Gastroesophageal sphincter (tissue), 4 donors: ENCODE measurements at regions not wholly inside any gene's neighbourhood (a gene's known extent, or its start where the extent isn't known, plus 50 kb on each side); places are given as distances from the start of the nearest gene placed in this dataset.

Source experiments
- ATAC-seq: fragments of 150-250 bp; one replicate; pipeline ENCODE4 v1.9.1; 2016; ENCODE audit warnings: mild to moderate bottlenecking, moderate library complexity
- H3K27ac ChIP-seq, 4 donors: fragments of 200-600 bp; sonication (generic) in 3 of 4; 1 replicate in 3 of 4; 2 replicates in 1 of 4; pipeline ENCODE4 v1.5.1; 2016 to 2019
- H3K27me3 ChIP-seq: fragments of 200-600 bp; sonication (generic); one replicate; pipeline ENCODE4 v1.5.1; 2019
- H3K36me3 ChIP-seq, 2 donors: fragments of 200-600 bp; sonication (generic); one replicate each; pipeline ENCODE4 v1.5.1; 2019; ENCODE audit warnings: control low read depth in 1 of 2
- H3K4me1 ChIP-seq, 3 donors: fragments of 200-600 bp; sonication (generic); 1 replicate in 2 of 3; 2 replicates in 1 of 3; pipeline ENCODE4 v1.5.1; 2016 to 2019; ENCODE audit warnings: control low read depth in 2 of 3
- H3K4me3 ChIP-seq, 2 donors: fragments of 200-600 bp; sonication (generic); one replicate each; pipeline ENCODE4 v1.5.1; 2019; ENCODE audit warnings: mild to moderate bottlenecking in 1 of 2, moderate library complexity in 1 of 2
- H3K9me3 ChIP-seq, 3 donors: fragments of 200-600 bp; sonication (generic); one replicate each; pipeline ENCODE4 v1.5.1; 2017 to 2019; ENCODE audit warnings: control low read depth in 2 of 3
- EP300 ChIP-seq: sonication (generic); formaldehyde crosslinking; IDR thresholded peaks from one replicate; pipeline ENCODE4 v1.6.1; 2017; ENCODE audit warnings: antibody characterized with exemption, mild to moderate bottlenecking
- POLR2A ChIP-seq, 2 donors: fragments of 450-650 bp; IDR thresholded peaks; one replicate each; pipeline ENCODE4 v1.6.1; 2017; ENCODE audit warnings: antibody characterized with exemption in 2 of 2, mild to moderate bottlenecking in 2 of 2, moderate library complexity in 1 of 2
- POLR2AphosphoS5 ChIP-seq: sonication (generic); formaldehyde crosslinking; IDR thresholded peaks from one replicate; pipeline ENCODE4 v1.6.1; 2017; ENCODE audit warnings: antibody characterized with exemption
- WGBS, 2 donors: methylation state at CpG; one replicate each; pipeline ENCODE4 v1.1.5; 2018; ENCODE audit warnings: low coverage in 1 of 2; 5-methylcytosine and 5-hydroxymethylcytosine counted together
- TF ChIP-seq, protein P1 (sequence below), 4 experiments: fragments of 200-600 bp in 2 of 4; fragments of 450-650 bp in 2 of 4; sonication (generic) in 1 of 4; IDR thresholded peaks; one replicate each; pipeline ENCODE4 v1.5.1; 2017 to 2019; ENCODE audit warnings: antibody characterized with exemption in 4 of 4, mild to moderate bottlenecking in 2 of 4, moderate library complexity in 2 of 4

DNA sequence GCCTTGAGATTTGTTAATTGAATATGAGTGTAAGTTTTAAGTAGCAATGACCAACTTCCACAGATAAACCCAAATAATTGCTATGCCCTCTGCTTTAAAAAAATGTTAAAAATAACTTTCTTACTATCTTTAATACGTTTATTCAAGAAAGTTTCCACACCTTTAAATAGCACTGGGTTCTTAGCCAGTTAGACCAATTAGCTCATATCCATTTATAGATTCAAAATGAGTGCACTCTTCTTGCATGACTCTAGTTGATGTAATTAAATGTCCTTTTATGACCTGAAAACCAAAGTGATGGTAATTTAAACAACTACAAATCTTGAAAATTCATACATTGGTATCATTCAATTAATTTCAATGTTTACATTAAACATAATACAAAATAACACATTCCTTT lies 50.8 kb upstream of the CACNA2D1 start:
- no peaks in the 10 kb centered on the region for H3K4me1 ChIP-seq
- no peak for ATAC-seq
- H3K36me3 ChIP-seq = no peaks in the 10 kb centered on the region
- no peaks in the 10 kb centered on the region for H3K9me3 ChIP-seq
- no peak overlapping the region for H3K4me3 ChIP-seq
- WGBS, 2 donors = 8 to 17% methylated on average over 1 of the region's 1 CpG
- H3K27me3 ChIP-seq = no peaks in the 10 kb centered on the region
- TF ChIP-seq POLR2AphosphoS5 (no peak), EP300 (no peak), POLR2A (IDR thresholded peaks at IDR 0.05) (no peak)
- TF ChIP-seq, protein P1, sequence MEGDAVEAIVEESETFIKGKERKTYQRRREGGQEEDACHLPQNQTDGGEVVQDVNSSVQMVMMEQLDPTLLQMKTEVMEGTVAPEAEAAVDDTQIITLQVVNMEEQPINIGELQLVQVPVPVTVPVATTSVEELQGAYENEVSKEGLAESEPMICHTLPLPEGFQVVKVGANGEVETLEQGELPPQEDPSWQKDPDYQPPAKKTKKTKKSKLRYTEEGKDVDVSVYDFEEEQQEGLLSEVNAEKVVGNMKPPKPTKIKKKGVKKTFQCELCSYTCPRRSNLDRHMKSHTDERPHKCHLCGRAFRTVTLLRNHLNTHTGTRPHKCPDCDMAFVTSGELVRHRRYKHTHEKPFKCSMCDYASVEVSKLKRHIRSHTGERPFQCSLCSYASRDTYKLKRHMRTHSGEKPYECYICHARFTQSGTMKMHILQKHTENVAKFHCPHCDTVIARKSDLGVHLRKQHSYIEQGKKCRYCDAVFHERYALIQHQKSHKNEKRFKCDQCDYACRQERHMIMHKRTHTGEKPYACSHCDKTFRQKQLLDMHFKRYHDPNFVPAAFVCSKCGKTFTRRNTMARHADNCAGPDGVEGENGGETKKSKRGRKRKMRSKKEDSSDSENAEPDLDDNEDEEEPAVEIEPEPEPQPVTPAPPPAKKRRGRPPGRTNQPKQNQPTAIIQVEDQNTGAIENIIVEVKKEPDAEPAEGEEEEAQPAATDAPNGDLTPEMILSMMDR (IDR thresholded peaks at IDR 0.05) = no peak
- H3K27ac ChIP-seq = no peak overlapping the region
